SK-N-SH treated with all-trans-retinoic acid at 6 μM for 48 hours (cell line): ENCODE measurements at regions not wholly inside any gene's neighbourhood (a gene's known extent, or its start where the extent isn't known, plus 50 kb on each side); places are given as distances from the start of the nearest gene placed in this dataset.
A peak's percentile ranks its signal among the peaks of the same experiment; 100 is the strongest.
"Not testable (repeated sequence)": the region's sequence is repeated elsewhere in the genome, so short reads cannot be mapped to it uniquely, and the experiment has no call there.

Experiments
- ATAC-seq: fragments of 200-7000 bp; cut with Tn5 transposase; 3 replicates; pipeline ENCODE4 v1.9.1; 2020; ENCODE audit warnings: mild to moderate bottlenecking, moderate library complexity
- ARNTL ChIP-seq: fragments of 450-650 bp; formaldehyde crosslinking; IDR thresholded peaks from 2 replicates; pipeline ENCODE4 v1.5.0; 2020; ENCODE audit warnings: low read depth, mild to moderate bottlenecking, moderate library complexity, borderline replicate concordance
- CSDC2 ChIP-seq: fragments of 250-450 bp; sonication (Bioruptor Pico); IDR thresholded peaks from 2 replicates; pipeline ENCODE4 v1.5.0; 2020; ENCODE audit warnings: mild to moderate bottlenecking, moderate library complexity
- ESRRG ChIP-seq: fragments of 250-450 bp; sonication (Bioruptor Pico); IDR thresholded peaks from 2 replicates; pipeline ENCODE4 v1.6.1; 2021; ENCODE audit warnings: mild to moderate bottlenecking
- GLIS3 ChIP-seq: fragments of 250-450 bp; sonication (Bioruptor Pico); IDR thresholded peaks from 2 replicates; pipeline ENCODE4 v1.5.0; 2020; ENCODE audit warnings: mild to moderate bottlenecking, moderate library complexity
- ISL1 ChIP-seq: fragments of 250-450 bp; sonication (Bioruptor Pico); IDR thresholded peaks from 2 replicates; pipeline ENCODE4 v2.1.2; 2022; ENCODE audit warnings: mild to moderate bottlenecking, moderate library complexity
- OSR1 ChIP-seq: fragments of 250-450 bp; sonication (Bioruptor Pico); IDR thresholded peaks from 2 replicates; pipeline ENCODE4 v1.8.0; 2022; ENCODE audit warnings: moderate library complexity, mild to moderate bottlenecking, inconsistent platforms
- PPARA ChIP-seq: fragments of 250-450 bp; sonication (Bioruptor Pico); IDR thresholded peaks from 2 replicates; pipeline ENCODE4 v1.5.0; 2020; ENCODE audit warnings: mild to moderate bottlenecking, borderline replicate concordance
- RARB ChIP-seq: fragments of 250-450 bp; sonication (Bioruptor Pico); IDR thresholded peaks from 2 replicates; pipeline ENCODE4 v1.8.0; 2021; ENCODE audit warnings: mild to moderate bottlenecking, moderate library complexity
- SNAI2 ChIP-seq: fragments of 250-450 bp; sonication (Bioruptor Pico); IDR thresholded peaks from 2 replicates; pipeline ENCODE4 v1.5.0; 2020; ENCODE audit warnings: mild to moderate bottlenecking, moderate library complexity
- TCF4 ChIP-seq: fragments of 250-450 bp; sonication (Bioruptor Pico); IDR thresholded peaks from 2 replicates; pipeline ENCODE4 v1.8.0; 2021; ENCODE audit warnings: mild to moderate bottlenecking, moderate library complexity, borderline replicate concordance
- ZC3H10 ChIP-seq: fragments of 250-450 bp; sonication (Bioruptor Pico); IDR thresholded peaks from 2 replicates; pipeline ENCODE4 v1.5.1; 2021; ENCODE audit warnings: mild to moderate bottlenecking, moderate library complexity
- ZFP3 ChIP-seq: fragments of 250-450 bp; sonication (Bioruptor Pico); IDR thresholded peaks from 2 replicates; pipeline ENCODE4 v1.5.0; 2020; ENCODE audit warnings: mild to moderate bottlenecking, moderate library complexity
- ZFP30 ChIP-seq: fragments of 450-650 bp; formaldehyde crosslinking; IDR thresholded peaks from 2 replicates; pipeline ENCODE4 v1.5.0; 2022; ENCODE audit warnings: mild to moderate bottlenecking, moderate library complexity
- ZNF565 ChIP-seq: fragments of 450-650 bp; formaldehyde crosslinking; conservative IDR thresholded peaks from 2 replicates; pipeline ENCODE4 v1.5.0; 2020; ENCODE audit warnings: low read depth, mild to moderate bottlenecking, moderate library complexity
- ZNF70 ChIP-seq: fragments of 450-650 bp; formaldehyde crosslinking; IDR thresholded peaks from 2 replicates; pipeline ENCODE4 v1.5.0; 2020; ENCODE audit warnings: mild to moderate bottlenecking, moderate library complexity
- ZNF8 ChIP-seq: fragments of 450-650 bp; formaldehyde crosslinking; IDR thresholded peaks from 2 replicates; pipeline ENCODE4 v1.5.0; 2020; ENCODE audit warnings: mild to moderate bottlenecking, moderate library complexity
- TF ChIP-seq, protein P1 (sequence below): fragments of 250-450 bp; sonication (Bioruptor Pico); IDR thresholded peaks from 2 replicates; pipeline ENCODE4 v1.5.1; 2020; ENCODE audit warnings: low read depth, mild to moderate bottlenecking, moderate library complexity
- TF ChIP-seq, protein P2 (sequence below): fragments of 250-450 bp; sonication (Bioruptor Pico); IDR thresholded peaks from 2 replicates; pipeline ENCODE4 v1.5.0; 2020; ENCODE audit warnings: mild to moderate bottlenecking, moderate library complexity
- TF ChIP-seq, protein P3 (sequence below): fragments of 250-450 bp; sonication (Bioruptor Pico); IDR thresholded peaks from 2 replicates; pipeline ENCODE4 v1.5.1; 2021; ENCODE audit warnings: mild to moderate bottlenecking, moderate library complexity
- TF ChIP-seq, protein P4 (sequence below): fragments of 250-450 bp; sonication (Bioruptor Pico); IDR thresholded peaks from 2 replicates; pipeline ENCODE4 v1.8.0; 2020; ENCODE audit warnings: mild to moderate bottlenecking, moderate library complexity, borderline replicate concordance
- TF ChIP-seq, protein P5 (sequence below): fragments of 250-450 bp; sonication (Bioruptor Pico); IDR thresholded peaks from 2 replicates; pipeline ENCODE4 v1.8.0; 2021; ENCODE audit warnings: low read depth, mild to moderate bottlenecking, moderate library complexity, borderline replicate concordance

DNA sequence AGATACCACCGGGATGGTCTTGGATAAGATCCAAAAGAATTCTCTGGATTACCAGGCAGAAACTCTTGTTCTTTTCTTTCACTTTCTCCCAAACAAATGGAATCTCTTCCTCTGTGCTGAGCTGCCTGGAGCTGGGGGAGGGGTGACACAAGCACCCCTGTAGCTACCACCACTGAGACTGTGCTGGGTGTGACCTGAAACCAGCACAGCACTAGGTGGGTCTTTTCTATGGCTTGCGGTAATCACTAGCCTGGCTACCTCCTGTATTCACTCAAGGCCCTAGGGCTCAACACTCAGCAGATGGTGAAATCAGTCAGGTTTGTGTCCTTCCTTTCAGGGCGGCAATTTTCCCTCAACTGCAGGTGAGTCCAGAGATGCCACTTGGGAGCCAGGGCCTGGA lies 122.4 kb upstream of the CENPW start:
- ATAC-seq, result no peak
- TF ChIP-seq PPARA (CRISPR knock-in tag) (no peak), ZC3H10 (CRISPR knock-in tag) (no peak), TCF4 (CRISPR knock-in tag) (no peak), CSDC2 (no peak), RARB (no peak), ISL1 (CRISPR knock-in tag) (no peak), OSR1 (no peak), ARNTL (no peak), ZNF8 (no peak), ZFP30 (CRISPR knock-in tag) (no peak), SNAI2 (CRISPR knock-in tag) (no peak), ZNF565 (no peak), ZFP3 (no peak), GLIS3 (CRISPR knock-in tag) (no peak), ESRRG (CRISPR knock-in tag) (no peak), ZNF70 (CRISPR knock-in tag) (no peak)
- TF ChIP-seq, protein P1, sequence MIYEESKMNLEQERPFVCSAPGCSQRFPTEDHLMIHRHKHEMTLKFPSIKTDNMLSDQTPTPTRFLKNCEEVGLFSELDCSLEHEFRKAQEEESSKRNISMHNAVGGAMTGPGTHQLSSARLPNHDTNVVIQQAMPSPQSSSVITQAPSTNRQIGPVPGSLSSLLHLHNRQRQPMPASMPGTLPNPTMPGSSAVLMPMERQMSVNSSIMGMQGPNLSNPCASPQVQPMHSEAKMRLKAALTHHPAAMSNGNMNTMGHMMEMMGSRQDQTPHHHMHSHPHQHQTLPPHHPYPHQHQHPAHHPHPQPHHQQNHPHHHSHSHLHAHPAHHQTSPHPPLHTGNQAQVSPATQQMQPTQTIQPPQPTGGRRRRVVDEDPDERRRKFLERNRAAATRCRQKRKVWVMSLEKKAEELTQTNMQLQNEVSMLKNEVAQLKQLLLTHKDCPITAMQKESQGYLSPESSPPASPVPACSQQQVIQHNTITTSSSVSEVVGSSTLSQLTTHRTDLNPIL, result no peak
- TF ChIP-seq, protein P2, sequence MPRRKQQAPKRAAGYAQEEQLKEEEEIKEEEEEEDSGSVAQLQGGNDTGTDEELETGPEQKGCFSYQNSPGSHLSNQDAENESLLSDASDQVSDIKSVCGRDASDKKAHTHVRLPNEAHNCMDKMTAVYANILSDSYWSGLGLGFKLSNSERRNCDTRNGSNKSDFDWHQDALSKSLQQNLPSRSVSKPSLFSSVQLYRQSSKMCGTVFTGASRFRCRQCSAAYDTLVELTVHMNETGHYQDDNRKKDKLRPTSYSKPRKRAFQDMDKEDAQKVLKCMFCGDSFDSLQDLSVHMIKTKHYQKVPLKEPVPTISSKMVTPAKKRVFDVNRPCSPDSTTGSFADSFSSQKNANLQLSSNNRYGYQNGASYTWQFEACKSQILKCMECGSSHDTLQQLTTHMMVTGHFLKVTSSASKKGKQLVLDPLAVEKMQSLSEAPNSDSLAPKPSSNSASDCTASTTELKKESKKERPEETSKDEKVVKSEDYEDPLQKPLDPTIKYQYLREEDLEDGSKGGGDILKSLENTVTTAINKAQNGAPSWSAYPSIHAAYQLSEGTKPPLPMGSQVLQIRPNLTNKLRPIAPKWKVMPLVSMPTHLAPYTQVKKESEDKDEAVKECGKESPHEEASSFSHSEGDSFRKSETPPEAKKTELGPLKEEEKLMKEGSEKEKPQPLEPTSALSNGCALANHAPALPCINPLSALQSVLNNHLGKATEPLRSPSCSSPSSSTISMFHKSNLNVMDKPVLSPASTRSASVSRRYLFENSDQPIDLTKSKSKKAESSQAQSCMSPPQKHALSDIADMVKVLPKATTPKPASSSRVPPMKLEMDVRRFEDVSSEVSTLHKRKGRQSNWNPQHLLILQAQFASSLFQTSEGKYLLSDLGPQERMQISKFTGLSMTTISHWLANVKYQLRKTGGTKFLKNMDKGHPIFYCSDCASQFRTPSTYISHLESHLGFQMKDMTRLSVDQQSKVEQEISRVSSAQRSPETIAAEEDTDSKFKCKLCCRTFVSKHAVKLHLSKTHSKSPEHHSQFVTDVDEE (CRISPR knock-in tag), result no peak
- TF ChIP-seq, protein P3, sequence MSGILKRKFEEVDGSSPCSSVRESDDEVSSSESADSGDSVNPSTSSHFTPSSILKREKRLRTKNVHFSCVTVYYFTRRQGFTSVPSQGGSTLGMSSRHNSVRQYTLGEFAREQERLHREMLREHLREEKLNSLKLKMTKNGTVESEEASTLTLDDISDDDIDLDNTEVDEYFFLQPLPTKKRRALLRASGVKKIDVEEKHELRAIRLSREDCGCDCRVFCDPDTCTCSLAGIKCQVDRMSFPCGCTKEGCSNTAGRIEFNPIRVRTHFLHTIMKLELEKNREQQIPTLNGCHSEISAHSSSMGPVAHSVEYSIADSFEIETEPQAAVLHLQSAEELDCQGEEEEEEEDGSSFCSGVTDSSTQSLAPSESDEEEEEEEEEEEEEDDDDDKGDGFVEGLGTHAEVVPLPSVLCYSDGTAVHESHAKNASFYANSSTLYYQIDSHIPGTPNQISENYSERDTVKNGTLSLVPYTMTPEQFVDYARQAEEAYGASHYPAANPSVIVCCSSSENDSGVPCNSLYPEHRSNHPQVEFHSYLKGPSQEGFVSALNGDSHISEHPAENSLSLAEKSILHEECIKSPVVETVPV, result no peak

DNA sequence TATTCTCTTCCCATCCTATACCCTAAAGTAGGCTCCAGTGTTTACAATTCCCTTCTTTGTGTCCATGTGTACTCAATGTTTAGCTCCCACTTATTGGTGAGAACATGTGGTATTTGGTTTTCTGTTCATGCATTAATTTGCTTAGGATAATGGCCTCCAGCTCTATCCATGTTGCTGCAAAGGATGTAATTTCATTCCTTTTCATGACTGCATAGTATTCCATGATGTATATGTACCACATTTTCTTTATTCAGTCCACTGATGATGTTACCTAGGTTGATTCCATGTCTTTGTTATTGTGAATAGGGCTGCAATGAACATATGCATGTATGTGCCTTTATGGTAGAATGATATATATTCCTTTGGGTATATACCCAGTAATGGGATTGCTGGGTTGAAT lies 119.0 kb upstream of the CENPW start:
- TF ChIP-seq ZNF8, result 0 out of 2 replicates have a peak, but pooled peaks have one; percentile 47
- not testable (repeated sequence) for ATAC-seq

DNA sequence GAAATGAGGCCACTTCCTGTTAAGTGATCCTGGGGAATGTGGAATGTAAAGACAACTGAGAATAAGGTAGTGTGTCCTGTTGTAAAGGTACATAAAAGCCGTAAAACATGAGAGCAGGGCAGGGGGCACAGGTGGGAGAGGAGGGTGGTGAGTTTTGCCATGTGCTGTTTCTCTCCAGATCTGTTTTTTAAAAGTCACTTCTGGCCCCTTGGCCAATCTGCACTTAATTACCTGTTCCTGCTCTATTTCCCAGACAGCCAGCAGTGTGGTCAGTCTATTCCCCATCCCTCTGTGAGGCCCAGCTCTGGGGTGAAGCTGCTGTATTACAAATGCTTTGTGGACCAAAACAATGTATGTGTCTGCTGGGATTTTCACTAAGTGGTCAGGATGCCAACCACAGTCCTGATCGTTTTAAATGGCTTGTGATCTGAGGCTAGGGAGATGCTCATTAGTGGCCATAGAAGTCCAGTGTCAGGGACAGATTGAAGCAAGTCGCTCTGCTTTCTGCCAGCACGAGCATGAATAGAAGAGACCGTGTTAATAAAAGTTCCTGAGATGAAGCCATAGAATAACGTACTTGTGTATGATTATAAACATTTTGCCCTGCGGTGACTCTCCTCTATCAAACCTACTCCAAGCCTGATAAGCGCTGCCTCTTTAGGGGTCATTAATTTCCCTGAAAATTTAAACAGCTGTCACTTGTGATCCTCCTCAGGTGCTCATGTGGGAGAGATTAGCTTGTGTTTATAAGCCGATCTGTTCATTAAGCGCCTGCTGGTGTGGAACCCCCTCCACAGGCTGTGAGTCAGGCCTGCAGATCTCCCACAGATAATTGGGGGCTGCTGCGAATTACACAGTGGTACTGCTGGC lies 111.8 kb upstream of the CENPW start:
- TF ChIP-seq TCF4 (CRISPR knock-in tag) (peak; percentile 94), ZNF8 (0 out of 2 replicates have a peak, but pooled peaks have one; percentile 7), ESRRG (CRISPR knock-in tag) (no peak), GLIS3 (CRISPR knock-in tag) (no peak)
- TF ChIP-seq, protein P2 (CRISPR knock-in tag), result peak; percentile 60; the same call in 1 of the 2 replicates
- peak; percentile 80 for ATAC-seq

DNA sequence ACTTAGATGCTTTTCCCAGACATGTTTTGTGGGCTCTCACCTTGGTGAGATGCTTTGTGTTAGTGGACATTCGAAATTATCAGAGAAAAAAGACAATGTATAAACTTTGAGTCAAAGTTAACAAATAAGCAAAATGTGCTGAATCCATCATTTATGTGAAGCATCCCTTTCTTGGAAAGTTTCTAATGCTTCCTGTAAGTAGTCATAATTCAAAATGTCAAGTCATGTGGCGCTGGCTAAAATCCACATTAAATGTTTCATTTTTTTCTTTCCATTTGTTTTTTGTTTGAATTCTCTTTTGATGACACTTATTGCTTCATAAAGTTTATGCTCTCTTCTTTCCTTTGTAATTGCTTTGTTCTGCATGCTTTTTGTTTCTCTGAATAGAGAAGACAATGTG lies 107.2 kb upstream of the CENPW start:
- no peak for ATAC-seq
- TF ChIP-seq ZFP30 (CRISPR knock-in tag), result no peak
- no peak for TF ChIP-seq OSR1
- TF ChIP-seq, protein P2 (CRISPR knock-in tag), result no peak
- no peak for TF ChIP-seq SNAI2 (CRISPR knock-in tag)
- TF ChIP-seq, protein P4, sequence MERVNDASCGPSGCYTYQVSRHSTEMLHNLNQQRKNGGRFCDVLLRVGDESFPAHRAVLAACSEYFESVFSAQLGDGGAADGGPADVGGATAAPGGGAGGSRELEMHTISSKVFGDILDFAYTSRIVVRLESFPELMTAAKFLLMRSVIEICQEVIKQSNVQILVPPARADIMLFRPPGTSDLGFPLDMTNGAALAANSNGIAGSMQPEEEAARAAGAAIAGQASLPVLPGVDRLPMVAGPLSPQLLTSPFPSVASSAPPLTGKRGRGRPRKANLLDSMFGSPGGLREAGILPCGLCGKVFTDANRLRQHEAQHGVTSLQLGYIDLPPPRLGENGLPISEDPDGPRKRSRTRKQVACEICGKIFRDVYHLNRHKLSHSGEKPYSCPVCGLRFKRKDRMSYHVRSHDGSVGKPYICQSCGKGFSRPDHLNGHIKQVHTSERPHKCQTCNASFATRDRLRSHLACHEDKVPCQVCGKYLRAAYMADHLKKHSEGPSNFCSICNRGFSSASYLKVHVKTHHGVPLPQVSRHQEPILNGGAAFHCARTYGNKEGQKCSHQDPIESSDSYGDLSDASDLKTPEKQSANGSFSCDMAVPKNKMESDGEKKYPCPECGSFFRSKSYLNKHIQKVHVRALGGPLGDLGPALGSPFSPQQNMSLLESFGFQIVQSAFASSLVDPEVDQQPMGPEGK (CRISPR knock-in tag), result no peak
- no peak for TF ChIP-seq PPARA (CRISPR knock-in tag)
- no peak for TF ChIP-seq ZNF8
- TF ChIP-seq, protein P5, sequence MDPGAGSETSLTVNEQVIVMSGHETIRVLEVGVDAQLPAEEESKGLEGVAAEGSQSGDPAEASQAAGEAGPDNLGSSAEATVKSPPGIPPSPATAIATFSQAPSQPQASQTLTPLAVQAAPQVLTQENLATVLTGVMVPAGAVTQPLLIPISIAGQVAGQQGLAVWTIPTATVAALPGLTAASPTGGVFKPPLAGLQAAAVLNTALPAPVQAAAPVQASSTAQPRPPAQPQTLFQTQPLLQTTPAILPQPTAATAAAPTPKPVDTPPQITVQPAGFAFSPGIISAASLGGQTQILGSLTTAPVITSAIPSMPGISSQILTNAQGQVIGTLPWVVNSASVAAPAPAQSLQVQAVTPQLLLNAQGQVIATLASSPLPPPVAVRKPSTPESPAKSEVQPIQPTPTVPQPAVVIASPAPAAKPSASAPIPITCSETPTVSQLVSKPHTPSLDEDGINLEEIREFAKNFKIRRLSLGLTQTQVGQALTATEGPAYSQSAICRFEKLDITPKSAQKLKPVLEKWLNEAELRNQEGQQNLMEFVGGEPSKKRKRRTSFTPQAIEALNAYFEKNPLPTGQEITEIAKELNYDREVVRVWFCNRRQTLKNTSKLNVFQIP (CRISPR knock-in tag), result no peak
